Activated naive CD4-positive, alpha-beta T cell treated with anti-CD3 and anti-CD28 coated beads, Interleukin-2, amount 50 U/mL, for 16 hours (primary cell): ENCODE measurements at regions not wholly inside any gene's neighbourhood (a gene's known extent, or its start where the extent isn't known, plus 50 kb on each side); places are given as distances from the start of the nearest gene placed in this dataset.
"Not testable (repeated sequence)": the region's sequence is repeated elsewhere in the genome, so short reads cannot be mapped to it uniquely, and the experiment has no call there.

Experiments
- DNase-seq: peaks from one replicate; pipeline ENCODE4 v3.0.0-alpha.2; 2020

DNA sequence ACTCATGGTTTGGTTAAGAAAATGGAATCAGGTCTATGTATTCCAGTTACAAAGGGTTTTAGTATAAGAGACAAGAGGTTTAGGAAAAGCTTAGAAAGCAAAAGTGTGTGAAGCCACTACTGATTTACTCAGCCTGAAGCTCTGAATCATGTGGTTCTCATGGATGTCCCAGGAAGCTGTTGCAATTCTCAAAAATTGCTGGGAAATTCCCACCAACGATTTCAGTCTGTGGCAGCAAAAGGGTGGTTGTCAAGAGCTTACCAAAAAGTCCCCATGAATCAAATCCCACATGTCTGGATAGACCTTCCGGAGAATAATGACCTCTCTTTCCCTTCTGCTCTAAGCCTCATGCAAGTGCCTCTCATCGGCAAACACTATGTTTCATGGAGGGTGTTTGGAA lies 929.9 kb downstream of the TLE4 start:
- no peak for DNase-seq

GRCh38 chr9:80500300-80500699 lies 928.5 kb downstream of the TLE4 start:
- DNase-seq = no peak

DNA sequence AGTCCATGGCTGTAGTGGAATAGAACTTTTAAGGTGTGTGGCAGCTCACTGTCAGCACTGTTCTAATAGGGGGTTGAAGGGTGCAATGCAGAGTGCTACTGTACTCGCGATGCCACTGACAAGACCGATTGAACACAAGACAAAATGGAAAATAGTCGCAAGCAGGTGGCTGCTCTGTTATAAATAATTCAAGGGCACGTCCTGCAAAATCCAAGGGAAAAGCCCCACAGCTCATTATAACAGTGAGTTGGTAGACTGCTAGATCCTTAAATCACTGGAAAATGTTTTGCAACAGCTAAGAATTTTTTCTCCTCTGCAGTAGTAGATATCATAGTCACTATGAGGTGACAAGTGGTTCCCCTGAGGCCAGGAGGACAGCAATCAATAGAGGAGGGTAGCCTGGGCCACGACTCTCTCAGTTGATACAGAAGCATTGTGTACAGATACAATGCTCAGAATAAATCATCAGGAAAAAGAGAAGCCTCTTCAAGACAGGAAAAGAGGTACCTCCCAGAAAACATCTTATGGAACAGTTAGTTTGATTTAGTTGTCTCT lies 926.3 kb downstream of the TLE4 start:
- no peak for DNase-seq

- DNase-seq = no peak
Observed at GRCh38 chr9:80496901-80497556, 925.3 kb downstream of the TLE4 start.

DNA sequence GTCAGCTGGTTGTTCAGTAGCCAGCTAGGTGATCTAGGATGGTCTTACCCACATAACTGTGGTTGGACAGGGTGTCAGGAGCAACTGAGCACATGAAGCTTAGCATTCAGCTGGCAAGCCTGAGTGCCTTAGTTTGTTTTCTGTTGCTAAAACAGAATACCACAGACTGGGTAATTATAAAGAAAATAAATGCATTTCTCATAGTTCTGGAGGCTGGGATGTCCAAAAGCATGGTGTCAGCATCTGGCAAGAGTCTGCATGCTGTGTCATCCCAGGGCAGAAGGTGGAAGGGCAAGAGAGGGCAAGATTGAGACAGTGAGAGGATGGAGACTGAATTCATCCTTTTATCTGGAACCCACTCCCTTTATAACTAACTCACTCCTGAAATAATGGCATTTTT lies 921.5 kb downstream of the TLE4 start:
- DNase-seq = no peak

DNA sequence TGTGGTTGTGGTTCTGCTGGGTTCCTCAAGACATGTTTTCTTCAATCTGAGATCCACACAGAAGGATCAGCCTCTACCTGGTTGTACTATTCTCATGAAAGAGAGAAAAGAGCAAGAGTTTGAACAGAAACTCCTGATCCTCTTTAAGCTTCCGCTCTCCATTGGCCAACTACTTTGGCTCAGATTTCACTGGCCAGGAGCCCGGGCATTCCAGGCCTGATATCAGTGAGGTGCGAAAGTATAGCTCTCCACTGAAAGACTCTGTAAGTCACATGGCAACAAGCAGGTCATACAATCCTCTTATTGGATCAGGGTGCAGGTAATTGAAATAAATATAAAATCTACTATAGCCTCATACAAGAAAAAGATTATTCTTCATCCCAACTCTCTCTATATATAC lies 920.5 kb downstream of the TLE4 start:
- DNase-seq = no peak

DNA sequence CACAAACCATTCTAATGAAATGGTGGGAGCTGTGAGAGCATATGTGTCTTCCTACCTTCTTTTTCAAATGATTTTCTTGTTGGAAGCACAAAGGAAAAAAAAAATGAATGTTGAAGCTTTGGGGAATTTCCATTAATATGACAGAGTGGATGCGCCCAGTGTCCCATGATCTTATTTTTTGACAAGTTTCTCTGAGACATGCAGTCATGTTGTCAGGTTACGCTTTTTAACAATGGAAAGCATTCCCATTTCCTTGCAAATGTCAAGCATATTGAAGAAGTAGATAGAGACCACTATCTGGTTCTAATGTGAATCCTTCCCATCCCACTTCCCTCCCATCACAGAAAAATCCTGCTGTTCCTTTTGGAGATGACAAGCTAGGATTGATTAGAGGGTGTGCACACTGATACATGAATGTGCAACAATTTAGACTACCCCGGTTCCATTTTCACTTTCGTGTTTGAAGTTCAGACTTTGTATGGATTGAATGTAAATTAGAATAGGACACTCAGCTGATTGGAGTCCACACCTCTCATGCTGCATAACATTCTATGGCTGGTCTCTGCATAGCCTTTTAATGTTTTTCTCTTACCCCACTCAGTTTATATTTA lies 919.4 kb downstream of the TLE4 start:
- no peak for DNase-seq

- DNase-seq = no peak
Observed at GRCh38 chr9:80489329-80489728, 917.6 kb downstream of the TLE4 start.

DNA sequence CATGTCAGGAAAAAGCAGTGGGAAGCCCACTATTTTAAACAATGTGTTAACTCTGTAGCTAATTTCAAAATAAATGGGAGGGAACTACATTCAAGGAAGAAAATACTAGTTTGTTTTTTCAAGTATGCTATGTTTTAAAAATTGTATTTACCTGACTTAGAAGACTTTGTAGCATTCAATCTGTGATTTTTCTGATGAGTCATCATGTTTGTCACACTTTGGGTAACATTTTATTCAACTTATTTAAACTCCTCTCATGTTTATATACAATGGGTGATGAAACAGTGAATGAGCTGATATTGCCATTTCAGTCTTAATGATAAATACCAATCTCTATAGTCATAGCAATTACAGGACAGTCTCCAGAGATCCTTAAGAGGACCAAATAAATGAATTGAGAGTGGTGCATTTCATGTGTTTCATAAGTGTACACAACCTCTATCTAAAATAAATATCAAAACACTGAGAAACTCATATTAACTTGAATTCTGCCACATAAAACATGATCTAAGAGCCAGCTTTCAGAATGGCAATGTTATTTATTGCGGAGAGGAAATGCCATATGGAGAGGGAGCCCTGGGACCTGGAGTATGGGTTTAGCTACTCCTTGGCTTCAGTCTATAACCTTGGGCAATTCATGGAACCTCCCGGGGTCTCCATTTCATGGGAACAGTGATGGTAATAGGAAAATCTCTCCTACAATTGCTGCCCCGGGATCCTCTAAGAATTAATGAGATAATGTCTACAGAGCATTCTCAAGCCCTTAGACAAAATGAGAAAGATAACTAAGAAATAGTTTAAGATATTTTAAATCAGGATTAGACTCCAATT lies 913.9 kb downstream of the TLE4 start:
- DNase-seq = no peak

DNA sequence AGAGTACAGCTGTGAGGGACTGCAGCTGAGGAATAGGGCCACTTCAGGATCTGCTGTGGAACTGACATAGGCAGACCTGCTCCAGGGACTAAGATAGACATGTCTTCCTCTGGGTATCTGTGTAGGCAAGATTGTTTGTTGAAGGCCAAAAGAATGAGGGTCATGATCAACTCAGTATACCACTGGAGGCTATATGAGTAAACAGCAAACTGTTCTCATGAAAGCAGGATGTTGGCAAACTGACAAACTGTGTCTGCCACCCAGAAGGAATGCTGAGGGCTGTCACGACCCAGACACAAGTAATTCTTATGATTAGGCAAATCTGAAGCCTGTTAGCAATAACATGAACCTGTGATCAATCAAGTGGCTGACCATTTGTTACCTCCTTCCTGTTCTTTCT lies 910.5 kb downstream of the TLE4 start:
- DNase-seq = not testable (repeated sequence)

DNA sequence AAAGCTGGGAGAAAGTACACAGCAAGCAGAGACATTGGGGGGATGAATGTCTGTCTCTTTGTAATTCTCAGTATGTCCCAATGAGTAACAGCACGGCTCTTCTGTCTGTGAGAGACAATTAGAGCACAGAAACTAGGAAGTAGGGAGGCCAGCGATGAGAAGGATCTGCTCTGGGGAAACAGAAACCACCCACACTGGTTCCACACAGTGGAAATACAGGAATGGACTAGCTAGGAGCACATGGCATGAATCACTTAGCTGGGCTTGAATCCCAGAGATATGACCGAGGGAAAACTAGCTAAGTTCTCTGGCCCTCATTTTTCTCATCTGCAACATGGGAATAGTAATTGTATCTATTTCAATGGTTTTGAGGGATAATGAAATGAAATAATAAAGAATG lies 895.9 kb downstream of the TLE4 start:
- no peak for DNase-seq

- no peak for DNase-seq
Observed at GRCh38 chr9:80465556-80465955, 893.8 kb downstream of the TLE4 start.

DNA sequence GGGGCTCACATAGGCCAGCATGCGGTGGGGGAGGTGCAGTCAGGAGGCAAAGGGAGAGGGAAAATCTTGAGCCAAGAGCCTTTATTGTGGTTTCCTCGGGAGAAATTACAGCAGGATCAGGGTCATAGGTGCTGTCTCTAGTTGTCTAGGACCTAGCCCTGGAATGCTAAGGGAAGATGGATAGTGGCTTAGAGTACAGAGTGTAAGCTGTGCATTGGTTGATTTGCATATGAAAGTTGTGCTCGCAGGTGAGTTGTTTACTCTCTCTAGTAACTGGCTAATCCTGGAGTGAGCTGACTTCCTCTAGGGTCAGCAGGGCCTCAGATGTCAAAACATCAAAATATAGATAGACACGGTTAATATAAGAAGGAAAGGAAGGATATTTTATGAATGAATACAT lies 877.7 kb downstream of the TLE4 start:
- DNase-seq = no peak

GRCh38 chr9:80448996-80449395 lies 877.2 kb downstream of the TLE4 start:
- DNase-seq = no peak

DNA sequence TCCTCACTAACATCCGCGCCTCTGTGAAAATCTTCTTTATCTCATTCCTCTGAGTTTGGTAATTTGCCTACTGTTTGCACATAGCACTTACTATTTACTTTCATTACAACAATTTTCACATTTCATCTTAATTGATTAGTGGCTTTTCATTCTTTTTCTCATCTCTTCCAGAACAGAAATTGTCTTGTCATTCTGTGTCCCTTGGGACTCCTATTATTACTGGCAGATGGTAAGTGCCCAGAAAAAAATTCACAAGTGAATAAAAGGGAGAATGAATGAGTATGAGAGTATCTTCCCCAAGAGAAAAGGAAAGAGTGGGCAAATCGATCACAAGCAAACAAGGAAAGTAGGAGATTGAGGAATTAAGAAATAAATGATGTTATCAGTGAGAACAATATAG lies 876.1 kb downstream of the TLE4 start:
- DNase-seq = no peak

DNA sequence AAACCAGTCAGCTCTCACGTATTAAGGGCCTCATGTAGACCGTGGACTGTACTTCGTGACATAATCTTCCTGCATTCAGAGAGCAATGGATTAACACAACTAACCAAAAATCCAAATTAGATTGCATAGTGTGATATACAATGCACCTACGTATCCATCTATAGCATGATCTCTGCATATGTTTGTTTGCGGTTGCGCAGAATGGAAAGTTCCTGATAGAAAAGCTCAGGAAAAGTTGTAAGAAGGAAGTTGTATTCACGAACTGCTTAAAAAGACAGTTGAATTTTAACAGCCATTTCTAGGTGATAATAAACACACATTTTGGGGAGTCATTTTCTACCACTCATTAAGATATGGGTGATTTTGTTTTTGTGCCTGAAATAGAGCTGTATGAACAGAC lies 869.0 kb downstream of the TLE4 start:
- DNase-seq = no peak

DNA sequence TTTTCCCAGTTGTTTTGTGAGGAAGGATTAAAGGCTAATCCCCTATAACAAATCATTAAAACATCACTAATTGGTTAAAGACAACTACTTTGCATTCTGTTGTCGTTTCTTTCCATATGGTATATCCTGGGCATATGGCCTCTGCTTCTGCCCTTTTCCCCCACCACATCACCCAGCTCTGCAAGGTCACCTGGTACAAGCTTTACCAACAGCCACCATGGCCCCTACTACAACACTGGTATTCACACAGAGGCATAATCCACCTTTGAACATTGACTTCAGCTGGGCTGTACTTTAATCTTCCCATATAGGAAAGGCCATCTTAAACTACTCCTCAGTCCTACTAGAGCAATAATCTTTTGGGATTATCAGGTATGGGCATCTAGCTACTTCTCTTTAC lies 866.1 kb downstream of the TLE4 start:
- no peak for DNase-seq

- no peak for DNase-seq
Observed at GRCh38 chr9:80437091-80437640, 865.4 kb downstream of the TLE4 start.

GRCh38 chr9:80435591-80435990 lies 863.8 kb downstream of the TLE4 start:
- DNase-seq = no peak

DNA sequence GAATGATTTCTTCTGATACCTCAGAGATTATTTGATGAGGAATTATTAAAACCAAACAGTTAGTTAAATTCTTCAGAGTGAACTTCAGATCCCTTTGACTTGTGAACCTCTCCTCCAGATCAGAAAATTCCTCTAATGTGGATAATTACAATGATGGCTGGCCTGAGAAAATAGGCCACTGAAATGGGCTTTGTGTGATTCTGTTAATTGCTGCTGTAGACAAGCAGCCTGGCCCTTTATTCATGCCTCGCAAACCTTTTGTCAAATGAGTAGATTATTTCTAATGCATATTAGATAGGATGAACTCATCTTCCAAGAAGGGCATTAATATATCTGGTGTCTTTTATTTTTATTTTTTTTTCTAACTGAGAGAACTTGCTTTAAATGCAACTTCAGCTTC lies 855.2 kb downstream of the TLE4 start:
- no peak for DNase-seq

- no peak for DNase-seq
Observed at GRCh38 chr9:80417211-80417773, 845.5 kb downstream of the TLE4 start.

DNA sequence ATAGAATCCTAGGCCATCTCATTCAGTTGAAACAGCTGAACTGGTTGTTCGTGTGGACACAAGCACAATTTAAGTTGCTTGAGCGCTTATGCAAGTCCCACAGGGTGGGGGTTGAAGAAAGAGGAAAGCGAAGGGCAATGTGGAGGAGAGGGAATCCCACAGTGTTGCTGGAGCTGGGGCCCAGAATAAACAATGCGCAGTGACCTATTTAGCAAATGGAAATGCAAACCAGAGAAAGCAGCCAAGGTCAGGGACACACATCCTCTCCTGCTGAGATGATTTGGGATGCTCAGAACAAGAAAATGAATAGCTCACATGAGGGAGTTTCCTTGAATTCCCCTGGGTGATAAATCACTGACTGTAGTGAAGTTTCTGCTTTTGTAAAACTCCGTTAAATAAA lies 838.3 kb downstream of the TLE4 start:
- DNase-seq = no peak

GRCh38 chr9:80407220-80407619 lies 835.5 kb downstream of the TLE4 start:
- DNase-seq = no peak
